HepG2 (cell line): ENCODE measurements at regions not wholly inside any gene's neighbourhood (a gene's known extent, or its start where the extent isn't known, plus 50 kb on each side); places are given as distances from the start of the nearest gene placed in this dataset.

Source experiments
- AFF4 ChIP-seq: sonication (generic); formaldehyde crosslinking; IDR thresholded peaks from 2 replicates; pipeline ENCODE4 v1.4.0; 2020; ENCODE audit warnings: missing genetic modification reagents
- CTCF ChIP-seq: sonication (generic); formaldehyde crosslinking; IDR thresholded peaks from 2 replicates; pipeline ENCODE4 v1.5.0; 2020; ENCODE audit warnings: mild to moderate bottlenecking, missing genetic modification reagents, moderate library complexity
- HMGA1 ChIP-seq: sonication (generic); formaldehyde crosslinking; conservative IDR thresholded peaks from 2 replicates; pipeline ENCODE4 v1.4.0; 2020; ENCODE audit warnings: missing genetic modification reagents
- NFRKB ChIP-seq: fragments of 450-650 bp; IDR thresholded peaks from 2 replicates; pipeline ENCODE4 v1.6.1; 2017
- PBX3 ChIP-seq: sonication (generic); formaldehyde crosslinking; IDR thresholded peaks from 2 replicates; pipeline ENCODE4 v1.8.1; 2023; ENCODE audit warnings: missing genetic modification reagents, inconsistent platforms, borderline replicate concordance
- POLR2AphosphoS5 ChIP-seq: IDR thresholded peaks from 2 replicates; pipeline ENCODE4 v1.6.1; 2012; ENCODE audit warnings: low read depth, low read length
- SMYD3 ChIP-seq: sonication (generic); formaldehyde crosslinking; IDR thresholded peaks from 2 replicates; pipeline ENCODE4 v1.8.1; 2023; ENCODE audit warnings: mild to moderate bottlenecking, missing genetic modification reagents
- ZNF207 ChIP-seq: fragments of 450-650 bp; IDR thresholded peaks from 2 replicates; pipeline ENCODE4 v1.6.1; 2016; ENCODE audit warnings: antibody characterized with exemption, borderline replicate concordance
- ZNF343 ChIP-seq: sonication (generic); formaldehyde crosslinking; IDR thresholded peaks from 2 replicates; pipeline ENCODE4 v1.4.0; 2020; ENCODE audit warnings: mild to moderate bottlenecking, missing genetic modification reagents

DNA sequence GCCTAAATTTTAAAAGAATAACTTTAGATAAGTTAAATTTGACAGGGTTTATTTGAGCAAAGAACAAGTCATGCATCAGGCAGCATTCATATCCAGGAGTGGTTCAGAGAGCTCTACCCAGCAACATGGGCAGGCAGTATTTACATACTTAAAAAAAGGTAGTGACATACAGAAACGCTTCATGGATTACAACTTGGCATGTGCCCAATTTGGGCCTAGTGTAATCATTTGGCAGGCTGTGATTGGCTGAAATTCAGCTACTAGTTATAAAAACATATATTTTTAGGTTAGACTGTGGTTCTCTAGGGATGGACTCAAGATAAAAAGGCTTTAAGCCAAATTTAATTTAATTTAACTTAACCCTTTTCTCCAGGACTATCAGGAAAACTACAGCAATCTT is 374.0 kb upstream of the ADAMTS16 start:
- TF ChIP-seq ZNF343 (CRISPR knock-in tag) (no peak), PBX3 (CRISPR knock-in tag) (no peak), HMGA1 (CRISPR knock-in tag) (no peak), CTCF (CRISPR knock-in tag) (no peak), POLR2AphosphoS5 (no peak), NFRKB (no peak), SMYD3 (CRISPR knock-in tag) (no peak), ZNF207 (no peak), AFF4 (CRISPR knock-in tag) (no peak)
